ENCODE measurements at regions not wholly inside any gene's neighbourhood (a gene's known extent, or its start where the extent isn't known, plus 50 kb on each side); places are given as distances from the start of the nearest gene placed in this dataset.
"Not testable (repeated sequence)": the region's sequence is repeated elsewhere in the genome, so short reads cannot be mapped to it uniquely, and the experiment has no call there.

DNA sequence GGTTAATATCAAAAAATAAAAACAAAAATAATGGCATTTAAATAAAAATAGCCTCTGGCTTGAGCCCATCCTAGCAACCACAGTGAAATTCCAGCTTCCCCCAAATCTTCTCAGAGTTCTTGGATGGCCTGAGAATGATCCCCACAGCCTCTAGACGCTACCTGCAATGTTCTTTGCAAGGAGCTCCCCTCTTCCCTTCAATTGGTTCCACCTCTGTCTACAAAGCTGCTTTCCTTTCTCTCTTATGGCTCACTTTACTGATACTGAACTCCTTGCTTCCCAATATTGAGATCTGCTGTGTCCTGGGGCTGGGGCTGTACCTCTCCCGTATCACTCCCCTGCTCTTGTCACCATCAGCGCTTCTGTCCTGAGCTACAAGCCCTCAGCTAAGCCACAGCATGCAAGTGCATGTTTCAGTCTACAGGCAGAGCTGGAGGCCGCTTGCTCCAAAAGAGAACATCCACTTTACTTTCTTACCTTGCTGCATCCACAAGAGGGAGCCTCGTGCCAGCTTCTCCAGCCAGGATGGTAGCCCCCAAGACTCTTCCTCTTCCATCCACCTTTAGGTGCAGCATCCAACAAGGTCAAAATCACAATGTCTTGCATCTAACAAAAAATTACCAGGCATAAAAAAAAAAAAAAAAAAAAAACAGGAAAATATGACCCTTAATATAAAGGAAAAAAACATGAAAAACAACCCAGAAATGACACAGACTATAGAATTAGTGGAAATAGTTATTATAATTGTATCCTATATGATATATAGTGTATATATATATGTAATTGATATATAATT lies 57.4 kb upstream of the PRSS3 start:
- Histone ChIP-seq H3K9ac (ENCODE audit: low read length in 3 of 3) (no peak overlapping the region), H3K4me3 (ENCODE audit: low read length in 3 of 3) (no peak overlapping the region), H3K27ac (ENCODE audit: low read depth in 2 of 2, low read length in 2 of 2) (no peak overlapping the region), H3K36me3 (ENCODE audit: control insufficient read depth in 2 of 3, insufficient read depth in 3 of 3, low read length in 3 of 3) (no peaks in the 10 kb centered on the region), H3K9me3 (ENCODE audit: control insufficient read depth in 2 of 3, insufficient read depth in 1 of 3, low read length in 3 of 3) (no peaks in the 10 kb centered on the region), H3K4me1 (ENCODE audit: control insufficient read depth in 2 of 3, insufficient read depth in 2 of 3, low read depth in 1 of 3, low read length in 3 of 3) (no peaks in the 10 kb centered on the region), H3K27me3 (ENCODE audit: control insufficient read depth, insufficient read depth, low read length) (no peaks in the 10 kb centered on the region)
- DNase-seq: peak in 4 of 5 donors; percentile 51 to 69 (median 60)
- FAIRE-seq: peak; percentile 37
- peak; percentile 61 for TF ChIP-seq CTCF (IDR thresholded peaks at IDR 0.05; ENCODE audit: borderline replicate concordance, extremely low read depth, insufficient read depth)
- intact Hi-C loops (cut with DNase I): no loop called here

GRCh38 chr9:33739398-33739797 lies 56.0 kb upstream of the PRSS3 start:
- intact Hi-C loops (cut with DNase I): no loop called here
- no peaks in the 10 kb centered on the region for H3K36me3 ChIP-seq (ENCODE audit: control insufficient read depth in 2 of 3, insufficient read depth in 3 of 3, low read length in 3 of 3)
- H3K27me3 ChIP-seq (ENCODE audit: control insufficient read depth, insufficient read depth, low read length): no peaks in the 10 kb centered on the region
- H3K9me3 ChIP-seq (ENCODE audit: control insufficient read depth in 2 of 3, insufficient read depth in 1 of 3, low read length in 3 of 3): no peaks in the 10 kb centered on the region
- H3K27ac ChIP-seq (ENCODE audit: low read depth in 2 of 2, low read length in 2 of 2): no peak overlapping the region
- DNase-seq (no peak), FAIRE-seq (no peak)
- TF ChIP-seq CTCF (IDR thresholded peaks at IDR 0.05; ENCODE audit: borderline replicate concordance, extremely low read depth, insufficient read depth): no peak
- no peak overlapping the region for H3K4me3 ChIP-seq (ENCODE audit: low read length in 3 of 3)
- H3K4me1 ChIP-seq (ENCODE audit: control insufficient read depth in 2 of 3, insufficient read depth in 2 of 3, low read depth in 1 of 3, low read length in 3 of 3): no peaks in the 10 kb centered on the region
- H3K9ac ChIP-seq (ENCODE audit: low read length in 3 of 3): no peak overlapping the region

GRCh38 chr9:33740075-33740474 lies 55.3 kb upstream of the PRSS3 start:
- Histone ChIP-seq H3K36me3 (ENCODE audit: control insufficient read depth in 2 of 3, insufficient read depth in 3 of 3, low read length in 3 of 3) (no peaks in the 10 kb centered on the region), H3K27me3 (ENCODE audit: control insufficient read depth, insufficient read depth, low read length) (no peaks in the 10 kb centered on the region), H3K4me3 (ENCODE audit: low read length in 3 of 3) (no peak overlapping the region), H3K9ac (ENCODE audit: low read length in 3 of 3) (no peak overlapping the region), H3K9me3 (ENCODE audit: control insufficient read depth in 2 of 3, insufficient read depth in 1 of 3, low read length in 3 of 3) (no peaks in the 10 kb centered on the region), H3K4me1 (ENCODE audit: control insufficient read depth in 2 of 3, insufficient read depth in 2 of 3, low read depth in 1 of 3, low read length in 3 of 3) (no peaks in the 10 kb centered on the region), H3K27ac (ENCODE audit: low read depth in 2 of 2, low read length in 2 of 2) (no peak overlapping the region)
- FAIRE-seq: no peak
- intact Hi-C loops (cut with DNase I): no loop called here
- DNase-seq: no peak
- no peak for TF ChIP-seq CTCF (IDR thresholded peaks at IDR 0.05; ENCODE audit: borderline replicate concordance, extremely low read depth, insufficient read depth)

DNA sequence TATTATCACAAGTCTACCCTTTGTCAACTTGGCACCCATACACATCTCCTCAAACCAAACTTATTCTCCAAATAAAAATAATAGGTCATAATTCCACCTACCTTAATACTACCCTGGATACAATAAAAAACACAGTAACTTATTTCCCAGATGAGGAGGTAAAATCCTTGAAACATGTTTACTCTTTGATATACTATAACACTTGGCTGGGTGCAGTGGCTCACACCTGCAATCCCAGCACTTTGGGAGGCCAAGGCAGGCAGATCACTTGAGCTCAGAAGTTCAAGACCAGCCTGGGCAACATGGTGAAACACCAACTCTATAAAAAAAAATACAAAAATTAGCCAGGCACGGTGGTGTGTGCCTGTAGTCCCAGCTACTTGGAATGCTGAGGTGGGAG lies 54.4 kb upstream of the PRSS3 start:
- DNase-seq; H3K4me3 ChIP-seq (ENCODE audit: low read length in 3 of 3); H3K9me3 ChIP-seq (ENCODE audit: control insufficient read depth in 2 of 3, insufficient read depth in 1 of 3, low read length in 3 of 3); H3K27me3 ChIP-seq (ENCODE audit: control insufficient read depth, insufficient read depth, low read length); FAIRE-seq; H3K9ac ChIP-seq (ENCODE audit: low read length in 3 of 3); H3K27ac ChIP-seq (ENCODE audit: low read depth in 2 of 2, low read length in 2 of 2); intact Hi-C loops (cut with DNase I); H3K36me3 ChIP-seq (ENCODE audit: control insufficient read depth in 2 of 3, insufficient read depth in 3 of 3, low read length in 3 of 3); H3K4me1 ChIP-seq (ENCODE audit: control insufficient read depth in 2 of 3, insufficient read depth in 2 of 3, low read depth in 1 of 3, low read length in 3 of 3): not testable (repeated sequence)
